ENCODE measurements at regions not wholly inside any gene's neighbourhood (a gene's known extent, or its start where the extent isn't known, plus 50 kb on each side); places are given as distances from the start of the nearest gene placed in this dataset.

GRCh38 chr11:25702417-25702816, 629.5 kb upstream of the ANO3 start:
- intact Hi-C loops (cut with DNase I), result no loop called here
- no peak for ATAC-seq (ENCODE audit: poor library complexity)
- DNase-seq, result no peak

- ATAC-seq (ENCODE audit: poor library complexity), result no peak
- DNase-seq, result no peak
- intact Hi-C loops (cut with DNase I), result no loop called here
Observed at GRCh38 chr11:25710975-25711374, 621.0 kb upstream of the ANO3 start.

DNA sequence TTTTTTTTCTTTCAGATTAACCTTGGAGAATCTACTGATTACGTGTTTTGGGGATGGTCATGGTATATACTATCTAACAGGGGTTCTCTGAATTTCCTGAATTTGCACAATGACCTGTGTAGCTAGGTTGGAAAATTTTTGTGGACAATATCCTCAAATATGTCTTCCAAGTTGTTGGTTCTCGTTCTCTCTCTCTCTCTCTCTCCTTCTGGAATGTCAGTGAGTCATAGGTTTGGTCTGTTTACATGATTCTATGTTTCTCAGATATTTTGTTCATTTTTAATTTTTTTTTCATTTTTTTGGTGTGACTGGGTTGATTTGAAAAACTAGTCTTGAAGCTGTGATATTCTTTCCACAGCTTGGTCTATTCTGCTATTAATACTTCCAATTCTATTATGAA, 604.0 kb upstream of the ANO3 start:
- intact Hi-C loops (cut with DNase I), result no loop called here
- DNase-seq (no peak), ATAC-seq (ENCODE audit: poor library complexity) (no peak)

DNA sequence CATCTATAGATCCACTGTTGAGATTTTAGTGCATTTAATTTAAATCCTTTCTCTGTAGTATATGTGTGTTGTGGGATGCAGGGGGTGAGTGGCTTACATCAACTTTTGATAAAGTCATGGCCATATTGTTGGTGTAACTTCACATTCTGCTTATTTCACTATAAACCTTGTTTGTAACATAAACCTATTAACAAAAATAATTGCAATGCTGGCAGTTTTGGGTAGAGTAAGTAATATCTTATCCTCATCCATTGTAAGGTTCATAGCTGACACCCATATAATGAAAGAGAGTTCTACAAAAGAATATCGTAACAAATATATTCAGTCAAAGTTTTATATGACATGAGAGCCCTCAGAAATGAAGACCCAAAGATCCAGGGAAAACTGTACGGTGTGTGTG, 601.7 kb upstream of the ANO3 start:
- no peak for ATAC-seq (ENCODE audit: poor library complexity)
- no peak for DNase-seq
- intact Hi-C loops (cut with DNase I), result no loop called here

- intact Hi-C loops (cut with DNase I), result no loop called here
- no peak for ATAC-seq (ENCODE audit: poor library complexity)
- no peak for DNase-seq
Observed at GRCh38 chr11:25733777-25734176, 598.2 kb upstream of the ANO3 start.

DNA sequence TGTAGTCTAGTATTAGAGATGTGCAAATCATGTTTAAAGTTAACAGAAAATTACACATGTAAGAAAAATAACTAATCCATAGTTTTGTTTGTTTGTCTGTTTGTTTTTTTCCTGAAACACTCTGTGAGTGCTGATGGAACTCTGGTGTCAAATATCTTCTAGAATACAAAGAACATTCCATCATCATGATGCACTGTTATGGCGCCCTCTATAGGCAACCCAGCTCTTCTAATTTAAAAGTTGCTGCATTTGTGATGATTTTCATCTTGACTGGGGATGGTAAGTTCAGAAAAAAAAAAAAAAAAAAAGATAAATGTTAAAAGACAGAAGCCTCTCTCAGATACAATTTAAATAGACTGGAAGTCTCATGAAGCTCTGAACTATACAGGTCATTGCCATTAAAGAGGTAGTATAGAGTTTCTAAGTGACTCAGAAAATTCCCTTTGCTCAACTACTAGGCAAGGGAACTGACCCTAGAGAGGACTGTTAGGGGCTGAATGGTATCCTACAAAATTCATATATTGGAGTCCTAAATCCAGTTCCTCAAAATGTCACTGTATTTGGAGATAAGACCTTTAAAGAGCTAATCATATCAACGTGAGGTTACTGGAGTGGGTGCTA, 597.2 kb upstream of the ANO3 start:
- DNase-seq, result no peak
- ATAC-seq (ENCODE audit: poor library complexity), result no peak
- intact Hi-C loops (cut with DNase I), result no loop called here

- DNase-seq (no peak), ATAC-seq (ENCODE audit: poor library complexity) (no peak)
- intact Hi-C loops (cut with DNase I), result no loop called here
Observed at GRCh38 chr11:25737071-25737675, 594.8 kb upstream of the ANO3 start.

- intact Hi-C loops (cut with DNase I), result no loop called here
- ATAC-seq (ENCODE audit: poor library complexity), result no peak
- no peak for DNase-seq
Observed at GRCh38 chr11:25741886-25742285, 590.0 kb upstream of the ANO3 start.

- no peak for DNase-seq
- ATAC-seq (ENCODE audit: poor library complexity), result no peak
- intact Hi-C loops (cut with DNase I), result no loop called here
Observed at GRCh38 chr11:25742800-25743199, 589.1 kb upstream of the ANO3 start.

DNA sequence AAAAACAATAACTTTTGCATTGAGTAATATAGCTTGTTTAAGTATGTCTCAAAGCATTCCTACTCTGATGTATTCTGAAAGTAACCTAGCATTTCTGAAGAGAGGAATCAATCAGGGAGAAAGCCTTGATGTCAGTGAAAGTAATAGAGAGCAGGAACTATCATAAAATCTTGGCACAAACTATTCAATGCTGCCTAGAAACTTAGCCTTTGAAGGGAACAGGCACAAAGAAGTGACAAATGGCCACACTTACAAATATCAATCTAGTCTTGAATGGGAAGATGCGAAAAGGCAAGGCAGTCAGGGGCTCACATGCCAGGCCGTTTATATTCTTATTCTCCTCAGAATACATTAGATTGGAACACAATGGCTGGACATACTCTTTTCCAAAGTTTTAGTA, 576.5 kb upstream of the ANO3 start:
- DNase-seq (no peak), ATAC-seq (ENCODE audit: poor library complexity) (no peak)
- intact Hi-C loops (cut with DNase I), result no loop called here

- ATAC-seq (ENCODE audit: poor library complexity) (no peak), DNase-seq (no peak)
- intact Hi-C loops (cut with DNase I), result no loop called here
Observed at GRCh38 chr11:25755918-25756584, 575.9 kb upstream of the ANO3 start.

- intact Hi-C loops (cut with DNase I), result no loop called here
- ATAC-seq (ENCODE audit: poor library complexity), result no peak
- no peak for DNase-seq
Observed at GRCh38 chr11:25758145-25758661, 573.7 kb upstream of the ANO3 start.

GRCh38 chr11:25766332-25767015, 565.5 kb upstream of the ANO3 start:
- ATAC-seq (ENCODE audit: poor library complexity) (no peak), DNase-seq (no peak)
- intact Hi-C loops (cut with DNase I), result no loop called here

- DNase-seq (no peak), ATAC-seq (ENCODE audit: poor library complexity) (no peak)
- intact Hi-C loops (cut with DNase I), result no loop called here
Observed at GRCh38 chr11:25769287-25769686, 562.6 kb upstream of the ANO3 start.

DNA sequence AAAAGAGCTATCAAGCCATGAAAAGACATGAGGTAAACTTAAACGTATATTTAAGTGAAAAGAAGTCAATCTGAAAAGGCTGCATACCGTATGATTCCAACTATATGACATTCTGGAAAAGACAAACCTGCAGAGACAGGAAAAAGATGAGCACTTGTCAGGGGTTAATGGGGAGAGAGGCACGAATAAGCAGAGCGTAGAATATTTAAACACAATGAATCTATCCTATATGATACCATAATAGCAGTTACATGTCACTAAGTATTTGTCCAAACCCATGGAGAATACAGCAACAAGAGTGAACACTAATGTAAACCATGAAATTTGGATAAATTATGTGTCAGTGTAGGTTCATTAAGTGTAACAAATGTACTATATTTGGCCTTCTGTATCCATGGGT, 560.3 kb upstream of the ANO3 start:
- ATAC-seq (ENCODE audit: poor library complexity), result no peak
- intact Hi-C loops (cut with DNase I), result no loop called here
- DNase-seq, result no peak

- ATAC-seq (ENCODE audit: poor library complexity) (no peak), DNase-seq (no peak)
- intact Hi-C loops (cut with DNase I), result no loop called here
Observed at GRCh38 chr11:25775603-25776002, 556.3 kb upstream of the ANO3 start.

DNA sequence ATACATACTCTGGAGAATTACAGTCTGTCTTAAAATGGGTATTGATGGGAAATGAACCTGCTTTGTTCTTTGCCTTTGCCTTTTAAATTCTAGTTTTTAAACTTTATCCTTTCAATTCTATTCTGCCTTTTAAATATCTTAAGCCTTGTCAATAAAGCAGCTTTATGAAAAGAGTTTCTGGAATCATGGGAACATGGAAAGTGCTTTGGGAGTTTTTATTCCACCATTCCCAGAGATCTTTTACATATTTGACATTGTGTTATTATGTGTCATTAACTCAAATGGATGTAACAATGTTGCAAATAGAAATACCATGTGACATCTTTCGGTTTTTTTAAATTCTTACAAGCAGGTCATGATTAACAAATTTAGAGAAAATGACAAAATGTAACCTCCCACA, 555.7 kb upstream of the ANO3 start:
- intact Hi-C loops (cut with DNase I), result no loop called here
- DNase-seq (no peak), ATAC-seq (ENCODE audit: poor library complexity) (no peak)

DNA sequence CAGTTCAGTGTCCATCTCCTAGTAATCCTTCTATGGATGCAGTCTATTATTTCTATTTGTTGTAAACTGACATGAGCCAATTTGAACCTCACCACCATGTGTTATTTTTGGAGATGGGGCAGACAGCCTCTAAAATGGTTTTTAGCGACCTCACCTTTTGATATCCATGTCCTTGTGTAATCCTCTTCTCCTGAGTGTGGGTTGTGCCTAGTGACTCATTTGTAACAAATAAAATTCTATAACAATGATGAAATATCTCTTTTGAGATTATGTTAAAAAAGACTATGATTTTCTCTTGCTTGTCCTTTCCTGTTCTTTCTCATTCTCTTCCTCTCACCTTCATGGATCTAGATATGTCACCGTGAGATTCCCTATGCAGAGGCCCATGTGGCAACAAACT, 554.6 kb upstream of the ANO3 start:
- ATAC-seq (ENCODE audit: poor library complexity), result no peak
- DNase-seq, result no peak
- intact Hi-C loops (cut with DNase I), result no loop called here

DNA sequence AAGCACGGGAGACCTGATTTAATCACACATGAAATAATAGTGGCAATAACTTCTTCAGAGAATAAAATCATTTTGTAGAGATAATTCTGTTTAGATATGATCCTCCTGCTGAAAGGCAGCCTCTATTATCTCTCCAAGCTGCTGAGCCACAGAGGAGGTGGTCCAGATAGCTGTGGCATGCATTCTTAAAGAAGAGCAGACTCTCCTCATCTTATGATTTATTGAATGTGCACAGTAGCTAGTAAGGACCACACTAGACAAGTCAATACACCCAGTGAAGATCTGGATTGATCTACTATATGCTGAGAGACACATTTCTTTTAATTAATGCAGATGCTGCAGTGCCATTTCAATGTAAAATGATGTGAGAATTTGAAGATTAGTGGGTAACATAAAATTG, 552.9 kb upstream of the ANO3 start:
- no peak for DNase-seq
- no peak for ATAC-seq (ENCODE audit: poor library complexity)
- intact Hi-C loops (cut with DNase I), result no loop called here

- intact Hi-C loops (cut with DNase I), result no loop called here
- DNase-seq, result no peak
- ATAC-seq (ENCODE audit: poor library complexity), result no peak
Observed at GRCh38 chr11:25787416-25787815, 544.5 kb upstream of the ANO3 start.

All from Right ventricle myocardium superior (tissue), 1 donor.